KMS-11 (cell line): ENCODE measurements at regions not wholly inside any gene's neighbourhood (a gene's known extent, or its start where the extent isn't known, plus 50 kb on each side); places are given as distances from the start of the nearest gene placed in this dataset.

Experiments used
- H2AFZ ChIP-seq: fragments of 200-600 bp; sonication (generic); 2 replicates; pipeline ENCODE4 v1.6.1; 2016; ENCODE audit warnings: antibody characterized with exemption, mixed run types, low read depth
- H3K27ac ChIP-seq: fragments of 200-600 bp; sonication (generic); 2 replicates; pipeline ENCODE4 v1.6.1; 2016; ENCODE audit warnings: mild to moderate bottlenecking, mixed run types
- H3K27me3 ChIP-seq: fragments of 200-600 bp; sonication (generic); 2 replicates; pipeline ENCODE4 v1.6.1; 2017; ENCODE audit warnings: mild to moderate bottlenecking, low read depth, mixed run types, moderate library complexity; ENCODE audit not compliant: insufficient read depth
- H3K36me3 ChIP-seq: fragments of 200-600 bp; sonication (generic); 2 replicates; pipeline ENCODE4 v1.6.1; 2017; ENCODE audit warnings: mild to moderate bottlenecking, mixed run types; ENCODE audit not compliant: insufficient read depth
- H3K4me1 ChIP-seq: fragments of 200-600 bp; sonication (generic); 2 replicates; pipeline ENCODE4 v1.6.1; 2016; ENCODE audit warnings: mild to moderate bottlenecking, low read depth, mixed run types; ENCODE audit not compliant: poor library complexity, severe bottlenecking
- H3K4me2 ChIP-seq: fragments of 200-600 bp; sonication (generic); 2 replicates; pipeline ENCODE4 v1.7.0; 2016; ENCODE audit warnings: mild to moderate bottlenecking, mixed run types
- H3K4me3 ChIP-seq: fragments of 200-600 bp; sonication (generic); IDR thresholded peaks from 2 replicates; pipeline ENCODE4 v1.6.1; 2017; ENCODE audit warnings: low read depth, low read length, mixed read lengths; ENCODE audit not compliant: insufficient read depth
- H3K79me2 ChIP-seq: fragments of 200-600 bp; sonication (generic); 2 replicates; pipeline ENCODE4 v1.6.1; 2016; ENCODE audit warnings: low read depth, mixed run types; ENCODE audit not compliant: insufficient read depth
- H3K9ac ChIP-seq: fragments of 200-600 bp; sonication (generic); 2 replicates; pipeline ENCODE4 v1.6.1; 2016; ENCODE audit warnings: mild to moderate bottlenecking, mixed run types
- H4K20me1 ChIP-seq: fragments of 200-600 bp; sonication (generic); 2 replicates; pipeline ENCODE4 v1.6.1; 2016; ENCODE audit warnings: mild to moderate bottlenecking, mixed run types; ENCODE audit not compliant: insufficient read depth
- TF ChIP-seq, protein P1 (sequence below): fragments of 200-600 bp; sonication (generic); conservative IDR thresholded peaks from 2 replicates; pipeline ENCODE4 v1.6.1; 2017; ENCODE audit warnings: low read depth, mild to moderate bottlenecking, antibody characterized with exemption, low read length, moderate library complexity, mixed read lengths

- peaks cover 38% of the 10 kb centered on the region for H3K4me1 ChIP-seq
- TF ChIP-seq, protein P1, sequence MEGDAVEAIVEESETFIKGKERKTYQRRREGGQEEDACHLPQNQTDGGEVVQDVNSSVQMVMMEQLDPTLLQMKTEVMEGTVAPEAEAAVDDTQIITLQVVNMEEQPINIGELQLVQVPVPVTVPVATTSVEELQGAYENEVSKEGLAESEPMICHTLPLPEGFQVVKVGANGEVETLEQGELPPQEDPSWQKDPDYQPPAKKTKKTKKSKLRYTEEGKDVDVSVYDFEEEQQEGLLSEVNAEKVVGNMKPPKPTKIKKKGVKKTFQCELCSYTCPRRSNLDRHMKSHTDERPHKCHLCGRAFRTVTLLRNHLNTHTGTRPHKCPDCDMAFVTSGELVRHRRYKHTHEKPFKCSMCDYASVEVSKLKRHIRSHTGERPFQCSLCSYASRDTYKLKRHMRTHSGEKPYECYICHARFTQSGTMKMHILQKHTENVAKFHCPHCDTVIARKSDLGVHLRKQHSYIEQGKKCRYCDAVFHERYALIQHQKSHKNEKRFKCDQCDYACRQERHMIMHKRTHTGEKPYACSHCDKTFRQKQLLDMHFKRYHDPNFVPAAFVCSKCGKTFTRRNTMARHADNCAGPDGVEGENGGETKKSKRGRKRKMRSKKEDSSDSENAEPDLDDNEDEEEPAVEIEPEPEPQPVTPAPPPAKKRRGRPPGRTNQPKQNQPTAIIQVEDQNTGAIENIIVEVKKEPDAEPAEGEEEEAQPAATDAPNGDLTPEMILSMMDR: no peak
- H3K79me2 ChIP-seq: peaks cover 39% of the 10 kb centered on the region
- H3K27ac ChIP-seq: peak overlapping the region; percentile 99
- peak overlapping the region; percentile 51 for H3K4me2 ChIP-seq
- no peak overlapping the region for H3K4me3 ChIP-seq
- peak overlapping the region; percentile 79 for H2AFZ ChIP-seq
- H3K27me3 ChIP-seq: no peaks in the 10 kb centered on the region
- peak overlapping the region; percentile 100 for H3K9ac ChIP-seq
- H3K36me3 ChIP-seq: no peaks in the 10 kb centered on the region
- peaks cover 35% of the 10 kb centered on the region for H4K20me1 ChIP-seq
Observed at GRCh38 chr9:94165592-94166235, 81.5 kb downstream of the PTPDC1 start.

- TF ChIP-seq, protein P1: no peak
- Histone ChIP-seq H3K79me2 (peaks cover 46% of the 10 kb centered on the region), H3K27me3 (no peaks in the 10 kb centered on the region), H3K4me3 (no peak overlapping the region), H3K27ac (peak overlapping the region; percentile 99), H2AFZ (no peak overlapping the region), H3K4me2 (no peak overlapping the region), H3K4me1 (peaks cover 42% of the 10 kb centered on the region), H3K9ac (peak overlapping the region; percentile 100), H4K20me1 (peaks cover 42% of the 10 kb centered on the region), H3K36me3 (no peaks in the 10 kb centered on the region)
Observed at GRCh38 chr9:94166236-94166975, 82.1 kb downstream of the PTPDC1 start.

- Histone ChIP-seq H3K27me3 (no peaks in the 10 kb centered on the region), H2AFZ (peak overlapping the region; percentile 17; the same call in 1 of the 2 replicates), H3K9ac (peak overlapping the region; percentile 100), H3K4me2 (peak overlapping the region; percentile 91), H3K27ac (peak overlapping the region; percentile 99), H3K36me3 (no peaks in the 10 kb centered on the region), H3K4me3 (no peak overlapping the region), H4K20me1 (peaks cover 47% of the 10 kb centered on the region), H3K4me1 (peaks cover 45% of the 10 kb centered on the region), H3K79me2 (peaks cover 51% of the 10 kb centered on the region)
- TF ChIP-seq, protein P1: no peak
Observed at GRCh38 chr9:94166976-94167346, 82.7 kb downstream of the PTPDC1 start.

GRCh38 chr9:94167376-94167890 is 83.2 kb downstream of the PTPDC1 start:
- H3K4me3 ChIP-seq: no peak overlapping the region
- H3K4me1 ChIP-seq: peaks cover 45% of the 10 kb centered on the region
- peaks cover 56% of the 10 kb centered on the region for H3K79me2 ChIP-seq
- no peaks in the 10 kb centered on the region for H3K36me3 ChIP-seq
- TF ChIP-seq, protein P1: no peak
- H2AFZ ChIP-seq: peak overlapping the region; percentile 17; the same call in 1 of the 2 replicates
- peak overlapping the region; percentile 99 for H3K27ac ChIP-seq
- H3K4me2 ChIP-seq: peak overlapping the region; percentile 91
- H4K20me1 ChIP-seq: peaks cover 52% of the 10 kb centered on the region
- peak overlapping the region; percentile 100 for H3K9ac ChIP-seq
- no peaks in the 10 kb centered on the region for H3K27me3 ChIP-seq
